Caki2 (cell line): ENCODE measurements at regions not wholly inside any gene's neighbourhood (a gene's known extent, or its start where the extent isn't known, plus 50 kb on each side); places are given as distances from the start of the nearest gene placed in this dataset.
"Not testable (repeated sequence)": the region's sequence is repeated elsewhere in the genome, so short reads cannot be mapped to it uniquely, and the experiment has no call there.

ENCODE experiments used
- DNase-seq: peaks from one replicate; pipeline ENCODE4 v3.0.0-alpha.2; 2015; ENCODE audit warnings: low read depth
- in situ Hi-C: cut with HindIII; loops from 2 replicates; pipeline ENCODE4 v1.10.0; 2016; ENCODE audit warnings: low sequenced_read_pairs, low pct_unique_long_range_greater_than_20kb, mixed read lengths

- in situ Hi-C loops, result no loop called here
- no peak for DNase-seq
These were observed 103.4 kb upstream of the RAI14 start for GRCh38 chr5:34552686-34553085.

- in situ Hi-C loops, result no loop called here
- no peak for DNase-seq
These were observed 102.5 kb upstream of the RAI14 start for GRCh38 chr5:34553581-34553980.

GRCh38 chr5:34554641-34555040 lies 101.5 kb upstream of the RAI14 start:
- no peak for DNase-seq
- in situ Hi-C loops, result no loop called here

- DNase-seq, result no peak
- in situ Hi-C loops, result no loop called here
These were observed 100.2 kb upstream of the RAI14 start for GRCh38 chr5:34555699-34556508.

- DNase-seq, result no peak
- in situ Hi-C loops, result no loop called here
These were observed 99.7 kb upstream of the RAI14 start for GRCh38 chr5:34556509-34556782.

GRCh38 chr5:34561581-34561980 lies 94.5 kb upstream of the RAI14 start:
- in situ Hi-C loops, DNase-seq: not testable (repeated sequence)

GRCh38 chr5:34562791-34563190 lies 93.3 kb upstream of the RAI14 start:
- no peak for DNase-seq
- in situ Hi-C loops, result no loop called here

- in situ Hi-C loops, result no loop called here
- DNase-seq, result no peak
These were observed 92.9 kb upstream of the RAI14 start for GRCh38 chr5:34563269-34563668.

- in situ Hi-C loops, result no loop called here
- no peak for DNase-seq
These were observed 92.0 kb upstream of the RAI14 start for GRCh38 chr5:34563931-34564709.

- DNase-seq, result no peak
- in situ Hi-C loops, result no loop called here
These were observed 91.4 kb upstream of the RAI14 start for GRCh38 chr5:34564710-34565235.

- DNase-seq, result no peak
These were observed 86.0 kb upstream of the RAI14 start for GRCh38 chr5:34570143-34570542.

GRCh38 chr5:34570721-34571676 lies 85.1 kb upstream of the RAI14 start:
- DNase-seq, result no peak
- in situ Hi-C loops, result no loop called here

More at GRCh38 chr5:34570143-34570542, 86.0 kb upstream of the RAI14 start:
- in situ Hi-C loops, result no loop called here

- no peak for DNase-seq
- in situ Hi-C loops, result no loop called here
These were observed 84.5 kb upstream of the RAI14 start for GRCh38 chr5:34571677-34572041.

GRCh38 chr5:34574936-34575467 lies 81.1 kb upstream of the RAI14 start:
- no peak for DNase-seq
- in situ Hi-C loops, result no loop called here

GRCh38 chr5:34576891-34577666 lies 79.0 kb upstream of the RAI14 start:
- no peak for DNase-seq
- in situ Hi-C loops, result no loop called here

GRCh38 chr5:34578962-34579361 lies 77.2 kb upstream of the RAI14 start:
- no peak for DNase-seq

GRCh38 chr5:34580983-34581382 lies 75.1 kb upstream of the RAI14 start:
- in situ Hi-C loops, result no loop called here
- DNase-seq, result no peak

More at GRCh38 chr5:34578962-34579361, 77.2 kb upstream of the RAI14 start:
- in situ Hi-C loops, result no loop called here

- DNase-seq, result no peak
- in situ Hi-C loops, result no loop called here
These were observed 73.8 kb upstream of the RAI14 start for GRCh38 chr5:34582371-34582770.
